Gastroesophageal sphincter (tissue), 4 donors: ENCODE measurements at regions not wholly inside any gene's neighbourhood (a gene's known extent, or its start where the extent isn't known, plus 50 kb on each side); places are given as distances from the start of the nearest gene placed in this dataset.

Experiments
- ATAC-seq: fragments of 150-250 bp; one replicate; pipeline ENCODE4 v1.9.1; 2016; ENCODE audit warnings: mild to moderate bottlenecking, moderate library complexity
- H3K27ac ChIP-seq, 4 donors: fragments of 200-600 bp; sonication (generic) in 3 of 4; 1 replicate in 3 of 4; 2 replicates in 1 of 4; pipeline ENCODE4 v1.5.1; 2016 to 2019
- H3K27me3 ChIP-seq: fragments of 200-600 bp; sonication (generic); one replicate; pipeline ENCODE4 v1.5.1; 2019
- H3K36me3 ChIP-seq, 2 donors: fragments of 200-600 bp; sonication (generic); one replicate each; pipeline ENCODE4 v1.5.1; 2019; ENCODE audit warnings: control low read depth in 1 of 2
- H3K4me1 ChIP-seq, 3 donors: fragments of 200-600 bp; sonication (generic); 1 replicate in 2 of 3; 2 replicates in 1 of 3; pipeline ENCODE4 v1.5.1; 2016 to 2019; ENCODE audit warnings: control low read depth in 2 of 3
- H3K4me3 ChIP-seq, 2 donors: fragments of 200-600 bp; sonication (generic); one replicate each; pipeline ENCODE4 v1.5.1; 2019; ENCODE audit warnings: mild to moderate bottlenecking in 1 of 2, moderate library complexity in 1 of 2
- H3K9me3 ChIP-seq, 3 donors: fragments of 200-600 bp; sonication (generic); one replicate each; pipeline ENCODE4 v1.5.1; 2017 to 2019; ENCODE audit warnings: control low read depth in 2 of 3
- CTCF ChIP-seq, 4 experiments: fragments of 200-600 bp in 2 of 4; fragments of 450-650 bp in 2 of 4; sonication (generic) in 1 of 4; IDR thresholded peaks; one replicate each; pipeline ENCODE4 v1.5.1; 2017 to 2019; ENCODE audit warnings: antibody characterized with exemption in 4 of 4, mild to moderate bottlenecking in 2 of 4, moderate library complexity in 2 of 4
- EP300 ChIP-seq: sonication (generic); formaldehyde crosslinking; IDR thresholded peaks from one replicate; pipeline ENCODE4 v1.6.1; 2017; ENCODE audit warnings: antibody characterized with exemption, mild to moderate bottlenecking
- POLR2A ChIP-seq, 2 donors: fragments of 450-650 bp; IDR thresholded peaks; one replicate each; pipeline ENCODE4 v1.6.1; 2017; ENCODE audit warnings: antibody characterized with exemption in 2 of 2, mild to moderate bottlenecking in 2 of 2, moderate library complexity in 1 of 2
- POLR2AphosphoS5 ChIP-seq: sonication (generic); formaldehyde crosslinking; IDR thresholded peaks from one replicate; pipeline ENCODE4 v1.6.1; 2017; ENCODE audit warnings: antibody characterized with exemption
- WGBS, 2 donors: methylation state at CpG; one replicate each; pipeline ENCODE4 v1.1.5; 2018; ENCODE audit warnings: low coverage in 1 of 2; 5-methylcytosine and 5-hydroxymethylcytosine counted together

- TF ChIP-seq EP300, result no peak
- TF ChIP-seq CTCF (IDR thresholded peaks at IDR 0.05), result no peak
- no peak for TF ChIP-seq POLR2A (IDR thresholded peaks at IDR 0.05)
- TF ChIP-seq POLR2AphosphoS5, result no peak
- 96% methylated on average over 3 of the region's 20 CpGs; no CpG with 5 or more reads in 1 of the 2 donors for WGBS, 2 donors
- H3K36me3 ChIP-seq, result no peaks in the 10 kb centered on the region
- H3K9me3 ChIP-seq, result no peaks in the 10 kb centered on the region
- no peak for ATAC-seq
- peaks cover 0 to 60% (median 22%) of the 10 kb centered on the region in 3 donors for H3K4me1 ChIP-seq
- no peak overlapping the region for H3K4me3 ChIP-seq
- peak overlapping the region in 3 of 4 donors; percentile 29 to 74 (median 53) for H3K27ac ChIP-seq
- no peaks in the 10 kb centered on the region for H3K27me3 ChIP-seq
Observed at GRCh38 chr6:44062771-44063560, 64.3 kb downstream of the MRPL14 start.

GRCh38 chr6:44062105-44062770, 65.0 kb downstream of the MRPL14 start:
- Histone ChIP-seq H3K27me3 (no peaks in the 10 kb centered on the region), H3K9me3 (no peaks in the 10 kb centered on the region), H3K36me3 (no peaks in the 10 kb centered on the region), H3K27ac (peak overlapping the region in 3 of 4 donors; percentile 29 to 74 (median 53)), H3K4me3 (no peak overlapping the region), H3K4me1 (peaks cover 0 to 67% (median 27%) of the 10 kb centered on the region in 3 donors)
- WGBS, 2 donors, result no CpG with 5 or more reads among the region's 3 CpGs
- ATAC-seq, result no peak
- no peak for TF ChIP-seq POLR2AphosphoS5
- no peak for TF ChIP-seq CTCF (IDR thresholded peaks at IDR 0.05)
- TF ChIP-seq EP300, result no peak
- no peak for TF ChIP-seq POLR2A (IDR thresholded peaks at IDR 0.05)

- Histone ChIP-seq H3K27me3 (no peaks in the 10 kb centered on the region), H3K27ac (peak overlapping the region in 3 of 4 donors; percentile 29 to 74 (median 53)), H3K36me3 (no peaks in the 10 kb centered on the region), H3K4me3 (no peak overlapping the region), H3K9me3 (no peaks in the 10 kb centered on the region), H3K4me1 (peaks cover 0 to 74% (median 27%) of the 10 kb centered on the region in 3 donors)
- ATAC-seq, result no peak
- 40 to 42% methylated on average over 5 of the region's 5 CpGs for WGBS, 2 donors
- TF ChIP-seq POLR2A (IDR thresholded peaks at IDR 0.05) (no peak), CTCF (IDR thresholded peaks at IDR 0.05) (no peak)
Observed at GRCh38 chr6:44061375-44062104, 65.7 kb downstream of the MRPL14 start.

GRCh38 chr6:44060612-44061374, 66.5 kb downstream of the MRPL14 start:
- H3K4me3 ChIP-seq, result no peak overlapping the region
- ATAC-seq, result no peak
- no peaks in the 10 kb centered on the region for H3K36me3 ChIP-seq
- no peak for TF ChIP-seq POLR2A (IDR thresholded peaks at IDR 0.05)
- TF ChIP-seq CTCF (IDR thresholded peaks at IDR 0.05), result no peak
- no peak for TF ChIP-seq EP300
- no peak for TF ChIP-seq POLR2AphosphoS5
- H3K27me3 ChIP-seq, result no peaks in the 10 kb centered on the region
- H3K4me1 ChIP-seq, result peaks cover 0 to 75% (median 27%) of the 10 kb centered on the region in 3 donors
- no peaks in the 10 kb centered on the region for H3K9me3 ChIP-seq
- WGBS, 2 donors, result 85 to 90% methylated on average over 4 to 8 of the region's 10 CpGs
- H3K27ac ChIP-seq, result peak overlapping the region in 3 of 4 donors; percentile 29 to 74 (median 53)
